DND-41 (cell line): ENCODE measurements at regions not wholly inside any gene's neighbourhood (a gene's known extent, or its start where the extent isn't known, plus 50 kb on each side); places are given as distances from the start of the nearest gene placed in this dataset.

Source experiments
- EZH2 ChIP-seq: IDR thresholded peaks from 3 replicates; pipeline ENCODE4 v1.6.1; 2012; ENCODE audit warnings: borderline replicate concordance, low read depth, mild to moderate bottlenecking, moderate library complexity, low read length, inconsistent platforms; ENCODE audit not compliant: severe bottlenecking
- TF ChIP-seq, protein P1 (sequence below): IDR thresholded peaks from 2 replicates; pipeline ENCODE4 v1.5.1; 2012; ENCODE audit warnings: borderline replicate concordance, low read length, moderate library complexity, mild to moderate bottlenecking; ENCODE audit not compliant: poor library complexity, severe bottlenecking; ENCODE audit errors: extremely low read depth

DNA sequence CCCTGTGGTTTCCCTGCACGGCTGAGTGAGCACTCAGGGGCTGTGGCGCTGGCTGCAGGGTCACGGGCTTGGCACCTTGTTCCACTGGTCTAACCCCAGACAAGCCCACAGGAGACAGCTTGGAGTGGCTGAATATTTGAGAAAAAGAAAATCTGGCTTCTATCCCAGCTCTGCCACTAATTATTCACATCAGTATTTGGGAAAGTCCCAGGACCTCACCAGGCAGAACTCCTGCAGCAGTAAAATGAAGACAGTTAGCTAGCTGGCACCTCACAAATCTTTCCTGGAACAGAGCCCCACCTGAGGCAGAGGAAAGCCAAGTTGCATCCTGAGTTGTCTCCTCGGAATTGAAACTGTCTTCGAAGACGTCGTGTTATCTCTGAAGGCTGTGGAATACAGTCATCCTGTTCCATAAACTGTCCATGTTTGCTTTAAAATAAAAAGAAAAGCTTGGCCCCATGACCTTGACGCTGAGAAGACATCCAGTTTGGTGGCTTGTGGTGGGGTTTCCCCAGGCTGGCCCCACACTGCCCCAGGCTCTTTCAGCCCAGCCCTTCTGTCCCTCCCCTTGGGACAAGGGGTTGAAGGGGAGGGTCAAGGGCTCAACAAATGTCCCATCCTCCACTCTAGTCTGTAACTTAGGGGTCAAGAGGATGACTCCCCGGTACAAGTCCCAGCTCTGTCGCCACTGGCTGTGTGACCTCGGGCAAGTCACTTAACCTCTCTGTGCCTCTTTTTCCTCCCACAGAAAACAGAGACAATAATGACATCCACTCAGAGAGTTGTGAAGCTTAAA is 93.8 kb upstream of the TMPRSS2 start:
- TF ChIP-seq, protein P1, sequence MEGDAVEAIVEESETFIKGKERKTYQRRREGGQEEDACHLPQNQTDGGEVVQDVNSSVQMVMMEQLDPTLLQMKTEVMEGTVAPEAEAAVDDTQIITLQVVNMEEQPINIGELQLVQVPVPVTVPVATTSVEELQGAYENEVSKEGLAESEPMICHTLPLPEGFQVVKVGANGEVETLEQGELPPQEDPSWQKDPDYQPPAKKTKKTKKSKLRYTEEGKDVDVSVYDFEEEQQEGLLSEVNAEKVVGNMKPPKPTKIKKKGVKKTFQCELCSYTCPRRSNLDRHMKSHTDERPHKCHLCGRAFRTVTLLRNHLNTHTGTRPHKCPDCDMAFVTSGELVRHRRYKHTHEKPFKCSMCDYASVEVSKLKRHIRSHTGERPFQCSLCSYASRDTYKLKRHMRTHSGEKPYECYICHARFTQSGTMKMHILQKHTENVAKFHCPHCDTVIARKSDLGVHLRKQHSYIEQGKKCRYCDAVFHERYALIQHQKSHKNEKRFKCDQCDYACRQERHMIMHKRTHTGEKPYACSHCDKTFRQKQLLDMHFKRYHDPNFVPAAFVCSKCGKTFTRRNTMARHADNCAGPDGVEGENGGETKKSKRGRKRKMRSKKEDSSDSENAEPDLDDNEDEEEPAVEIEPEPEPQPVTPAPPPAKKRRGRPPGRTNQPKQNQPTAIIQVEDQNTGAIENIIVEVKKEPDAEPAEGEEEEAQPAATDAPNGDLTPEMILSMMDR = no peak
- TF ChIP-seq EZH2 = no peak
